ENCODE measurements at regions not wholly inside any gene's neighbourhood (a gene's known extent, or its start where the extent isn't known, plus 50 kb on each side); places are given as distances from the start of the nearest gene placed in this dataset.

DNA sequence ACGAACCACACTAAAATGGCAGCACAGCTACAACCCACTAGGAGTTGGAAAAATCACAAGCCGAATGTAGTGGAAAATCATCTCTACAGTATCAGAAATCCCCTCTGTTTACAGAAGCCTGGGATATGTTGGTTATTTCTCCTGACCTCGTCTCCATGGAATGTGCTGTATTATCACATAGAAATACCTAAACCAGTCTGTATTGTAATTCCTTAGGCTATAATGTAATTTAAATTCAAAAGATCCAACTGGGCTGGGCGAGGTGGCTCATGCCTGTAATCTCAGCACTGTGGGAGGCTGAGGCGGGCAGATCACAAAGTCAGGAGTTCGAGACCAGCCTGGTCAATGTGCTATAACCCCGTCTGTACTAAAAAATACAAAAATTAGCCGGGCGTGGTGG, 244.8 kb upstream of the MPDZ start:
- Mint-ChIP-seq H3K4me3 (no peak overlapping the region), H3K4me1 (ENCODE audit: low read depth) (no peaks in the 10 kb centered on the region)
- DNase-seq: no peak

DNA sequence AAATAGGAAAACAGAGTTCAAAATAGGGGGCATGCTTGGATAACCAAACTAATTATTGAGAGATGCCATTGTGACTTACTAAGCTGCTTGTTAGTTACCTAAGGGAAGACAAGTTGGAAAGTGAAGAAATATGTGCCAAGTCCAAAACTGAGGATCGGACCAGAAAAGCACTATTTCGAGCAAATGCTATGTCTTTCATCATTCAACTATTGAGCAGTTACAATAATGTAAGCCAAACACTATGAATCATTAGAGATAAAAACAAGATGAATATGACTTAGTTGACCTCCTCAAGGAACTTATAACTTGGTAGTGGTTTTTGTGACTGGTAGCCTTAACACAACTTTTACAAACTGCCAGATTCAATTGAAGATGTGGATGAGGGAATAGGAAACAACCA, 240.6 kb upstream of the MPDZ start:
- H3K4me1 Mint-ChIP-seq (ENCODE audit: low read depth): no peaks in the 10 kb centered on the region
- DNase-seq: no peak
- no peaks in the 10 kb centered on the region; the same call in 1 of the 2 replicates for H3K27me3 Mint-ChIP-seq (ENCODE audit: insufficient read depth)
- no peaks in the 10 kb centered on the region for H3K36me3 Mint-ChIP-seq (ENCODE audit: low read depth)
- no peak overlapping the region for H3K4me3 Mint-ChIP-seq
- H3K27ac Mint-ChIP-seq: no peak overlapping the region
- no peaks in the 10 kb centered on the region for H3K9me3 Mint-ChIP-seq
- TF ChIP-seq, protein P1, sequence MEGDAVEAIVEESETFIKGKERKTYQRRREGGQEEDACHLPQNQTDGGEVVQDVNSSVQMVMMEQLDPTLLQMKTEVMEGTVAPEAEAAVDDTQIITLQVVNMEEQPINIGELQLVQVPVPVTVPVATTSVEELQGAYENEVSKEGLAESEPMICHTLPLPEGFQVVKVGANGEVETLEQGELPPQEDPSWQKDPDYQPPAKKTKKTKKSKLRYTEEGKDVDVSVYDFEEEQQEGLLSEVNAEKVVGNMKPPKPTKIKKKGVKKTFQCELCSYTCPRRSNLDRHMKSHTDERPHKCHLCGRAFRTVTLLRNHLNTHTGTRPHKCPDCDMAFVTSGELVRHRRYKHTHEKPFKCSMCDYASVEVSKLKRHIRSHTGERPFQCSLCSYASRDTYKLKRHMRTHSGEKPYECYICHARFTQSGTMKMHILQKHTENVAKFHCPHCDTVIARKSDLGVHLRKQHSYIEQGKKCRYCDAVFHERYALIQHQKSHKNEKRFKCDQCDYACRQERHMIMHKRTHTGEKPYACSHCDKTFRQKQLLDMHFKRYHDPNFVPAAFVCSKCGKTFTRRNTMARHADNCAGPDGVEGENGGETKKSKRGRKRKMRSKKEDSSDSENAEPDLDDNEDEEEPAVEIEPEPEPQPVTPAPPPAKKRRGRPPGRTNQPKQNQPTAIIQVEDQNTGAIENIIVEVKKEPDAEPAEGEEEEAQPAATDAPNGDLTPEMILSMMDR (IDR thresholded peaks at IDR 0.05): no peak

More for the DNA sequence above, 244.8 kb upstream of the MPDZ start:
- H3K9me3 Mint-ChIP-seq: no peaks in the 10 kb centered on the region
- H3K36me3 Mint-ChIP-seq (ENCODE audit: low read depth): no peaks in the 10 kb centered on the region
- TF ChIP-seq, protein P1 (IDR thresholded peaks at IDR 0.05): no peak
- H3K27me3 Mint-ChIP-seq (ENCODE audit: insufficient read depth): no peaks in the 10 kb centered on the region; the same call in 1 of the 2 replicates
- no peak overlapping the region for H3K27ac Mint-ChIP-seq

DNA sequence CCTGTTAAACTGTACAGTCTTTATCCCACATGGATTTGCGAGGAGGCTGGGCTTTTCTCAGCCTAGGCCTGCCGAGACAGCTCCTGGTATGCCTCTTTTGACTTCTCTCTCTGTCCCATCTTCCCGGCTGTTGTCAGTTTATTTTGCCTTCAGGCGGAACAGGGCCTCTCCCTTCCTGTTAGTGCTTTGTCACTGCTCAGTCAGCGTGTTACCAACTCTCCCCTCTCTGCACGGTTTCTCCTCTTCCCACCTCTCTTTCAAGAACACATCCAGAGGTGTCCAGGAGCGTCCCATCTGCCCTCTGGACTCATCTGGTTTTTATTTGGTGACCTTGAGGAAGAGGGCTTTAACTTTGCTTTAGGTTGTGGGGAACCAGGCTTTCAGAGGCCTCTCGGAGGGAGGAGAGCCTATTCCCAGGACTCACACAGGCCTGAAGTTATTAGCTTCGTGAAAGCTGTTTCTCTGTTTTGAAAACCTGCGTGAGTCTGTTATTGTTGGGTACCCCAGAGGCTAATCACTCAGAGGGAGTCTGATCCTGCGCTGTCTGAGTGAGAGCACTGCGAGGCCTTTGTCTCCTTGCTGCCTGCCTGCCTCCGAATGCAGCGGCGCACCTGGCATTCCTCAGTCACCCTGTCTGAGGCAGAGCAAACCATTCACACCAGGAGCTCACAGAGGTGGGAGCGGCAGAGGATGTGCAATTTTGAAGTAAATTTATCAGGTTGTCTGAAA, 234.4 kb upstream of the MPDZ start:
- H3K27ac Mint-ChIP-seq: peak overlapping the region; percentile 85

DNA sequence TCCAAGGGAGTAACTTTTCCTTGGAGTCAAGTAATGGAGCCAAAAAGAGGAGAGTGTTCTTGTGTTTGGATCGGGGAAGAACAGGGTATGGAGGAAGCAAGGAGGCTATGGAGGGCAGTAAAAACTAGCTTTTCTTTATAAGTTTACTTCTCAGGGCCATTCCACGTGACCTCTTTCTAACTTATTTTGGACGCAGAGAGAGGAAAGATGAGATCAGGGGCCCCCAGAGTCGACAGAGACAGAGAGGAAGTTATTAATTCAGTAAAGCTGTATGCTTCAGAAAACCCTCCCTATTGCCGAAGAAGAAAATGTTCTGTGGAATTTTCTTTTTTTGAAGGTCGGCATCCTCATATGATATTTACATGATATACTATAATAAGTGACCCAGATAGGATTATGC, 233.8 kb upstream of the MPDZ start:
- Mint-ChIP-seq H3K27ac (peak overlapping the region; percentile 85), H3K36me3 (ENCODE audit: low read depth) (no peaks in the 10 kb centered on the region), H3K4me1 (ENCODE audit: low read depth) (peaks cover 13% of the 10 kb centered on the region), H3K4me3 (peak overlapping the region; percentile 58), H3K9me3 (no peaks in the 10 kb centered on the region), H3K27me3 (ENCODE audit: insufficient read depth) (no peaks in the 10 kb centered on the region; the same call in 1 of the 2 replicates)
- TF ChIP-seq, protein P1 (IDR thresholded peaks at IDR 0.05): no peak
- no peak for DNase-seq

More for the DNA sequence above, 234.4 kb upstream of the MPDZ start:
- Mint-ChIP-seq H3K27me3 (ENCODE audit: insufficient read depth) (no peaks in the 10 kb centered on the region; the same call in 1 of the 2 replicates), H3K36me3 (ENCODE audit: low read depth) (no peaks in the 10 kb centered on the region), H3K4me3 (peak overlapping the region; percentile 58), H3K4me1 (ENCODE audit: low read depth) (peaks cover 13% of the 10 kb centered on the region), H3K9me3 (no peaks in the 10 kb centered on the region)
- DNase-seq: peak; percentile 28
- TF ChIP-seq, protein P1 (IDR thresholded peaks at IDR 0.05): no peak

DNA sequence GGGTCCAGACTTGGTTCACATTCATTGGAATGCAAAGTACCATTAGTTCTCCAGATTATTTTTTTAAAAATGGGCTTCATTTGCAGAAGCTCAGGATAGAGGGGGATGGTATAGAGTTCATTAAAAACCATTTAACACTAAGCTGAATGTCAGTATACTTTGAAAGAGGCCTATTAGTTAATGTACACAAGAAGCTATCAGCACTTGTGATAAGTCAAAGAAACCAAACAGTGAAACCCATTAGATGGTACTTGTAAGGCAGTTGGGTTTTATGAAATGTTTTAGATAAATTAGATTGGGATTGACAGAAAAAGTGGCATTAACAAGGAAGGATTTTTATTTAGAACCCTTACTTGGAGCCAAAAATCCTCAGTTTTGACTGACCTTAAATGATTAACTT, 229.2 kb upstream of the MPDZ start:
- Mint-ChIP-seq H3K27ac (no peak overlapping the region), H3K4me3 (no peak overlapping the region), H3K9me3 (peaks cover 4% of the 10 kb centered on the region; the same call in 1 of the 2 replicates), H3K4me1 (ENCODE audit: low read depth) (peaks cover 9% of the 10 kb centered on the region), H3K36me3 (ENCODE audit: low read depth) (no peaks in the 10 kb centered on the region), H3K27me3 (ENCODE audit: insufficient read depth) (no peaks in the 10 kb centered on the region; the same call in 1 of the 2 replicates)
- DNase-seq: no peak
- TF ChIP-seq, protein P1 (IDR thresholded peaks at IDR 0.05): no peak
